Activated naive CD8-positive, alpha-beta T cell treated with anti-CD3 and anti-CD28 coated beads for 36 hours (primary cell): ENCODE measurements at regions not wholly inside any gene's neighbourhood (a gene's known extent, or its start where the extent isn't known, plus 50 kb on each side); places are given as distances from the start of the nearest gene placed in this dataset.

Experiments
- DNase-seq: peaks from one replicate; pipeline ENCODE4 v3.0.0; 2021
- H3K27ac Mint-ChIP-seq: one replicate; pipeline ENCODE4 v1.8.0; 2022; ENCODE audit warnings: mild to moderate bottlenecking, moderate library complexity, mixed read lengths
- H3K27me3 Mint-ChIP-seq: one replicate; pipeline ENCODE4 v1.8.0; 2022; ENCODE audit warnings: mild to moderate bottlenecking, mixed read lengths
- H3K36me3 Mint-ChIP-seq: one replicate; pipeline ENCODE4 v1.8.0; 2021; ENCODE audit warnings: mild to moderate bottlenecking, mixed read lengths
- H3K4me1 Mint-ChIP-seq: one replicate; pipeline ENCODE4 v1.8.0; 2021; ENCODE audit warnings: mixed read lengths
- H3K4me3 Mint-ChIP-seq: one replicate; pipeline ENCODE4 v1.8.0; 2022; ENCODE audit warnings: mild to moderate bottlenecking, moderate library complexity, mixed read lengths
- H3K9me3 Mint-ChIP-seq: one replicate; pipeline ENCODE4 v1.8.0; 2022; ENCODE audit warnings: mixed read lengths

GRCh38 chr2:17188721-17189120 lies 329.5 kb downstream of the RAD51AP2 start:
- no peaks in the 10 kb centered on the region for H3K4me1 Mint-ChIP-seq
- no peak overlapping the region for H3K4me3 Mint-ChIP-seq
- H3K27me3 Mint-ChIP-seq: no peaks in the 10 kb centered on the region
- no peak for DNase-seq
- H3K27ac Mint-ChIP-seq: no peak overlapping the region
- peaks cover 1% of the 10 kb centered on the region for H3K9me3 Mint-ChIP-seq
- H3K36me3 Mint-ChIP-seq: no peaks in the 10 kb centered on the region

- no peaks in the 10 kb centered on the region for H3K4me1 Mint-ChIP-seq
- no peaks in the 10 kb centered on the region for H3K27me3 Mint-ChIP-seq
- H3K9me3 Mint-ChIP-seq: no peaks in the 10 kb centered on the region
- no peak for DNase-seq
- no peak overlapping the region for H3K27ac Mint-ChIP-seq
- no peaks in the 10 kb centered on the region for H3K36me3 Mint-ChIP-seq
- H3K4me3 Mint-ChIP-seq: no peak overlapping the region
These were observed 333.7 kb downstream of the RAD51AP2 start for GRCh38 chr2:17184512-17184911.

DNA sequence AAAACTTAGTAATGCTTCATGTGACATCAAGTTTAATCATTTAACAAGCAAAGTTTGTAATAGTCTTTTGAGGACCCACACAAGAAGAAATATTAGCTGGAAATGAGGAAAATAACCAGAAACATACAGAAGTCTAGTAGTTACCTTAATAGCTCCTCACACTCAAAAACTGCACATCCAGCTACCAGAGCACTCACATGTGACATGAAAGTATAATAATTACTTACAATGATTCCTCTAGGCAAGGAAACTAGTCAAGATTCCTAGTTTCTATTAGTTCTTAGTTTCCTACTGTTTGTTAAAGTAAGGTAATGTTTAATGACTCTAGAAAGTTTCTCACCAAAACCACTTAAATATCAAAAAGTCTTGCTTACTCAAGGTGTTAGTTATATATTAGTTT lies 335.8 kb downstream of the RAD51AP2 start:
- H3K4me3 Mint-ChIP-seq: no peak overlapping the region
- DNase-seq: no peak
- H3K4me1 Mint-ChIP-seq: no peaks in the 10 kb centered on the region
- no peaks in the 10 kb centered on the region for H3K36me3 Mint-ChIP-seq
- H3K27ac Mint-ChIP-seq: no peak overlapping the region
- no peaks in the 10 kb centered on the region for H3K9me3 Mint-ChIP-seq
- H3K27me3 Mint-ChIP-seq: no peaks in the 10 kb centered on the region

- no peaks in the 10 kb centered on the region for H3K4me1 Mint-ChIP-seq
- no peak for DNase-seq
- no peak overlapping the region for H3K4me3 Mint-ChIP-seq
- no peaks in the 10 kb centered on the region for H3K36me3 Mint-ChIP-seq
- no peak overlapping the region for H3K27ac Mint-ChIP-seq
- no peaks in the 10 kb centered on the region for H3K9me3 Mint-ChIP-seq
- H3K27me3 Mint-ChIP-seq: no peaks in the 10 kb centered on the region
These were observed 337.0 kb downstream of the RAD51AP2 start for GRCh38 chr2:17181051-17181752.

- no peak for DNase-seq
These were observed 339.0 kb downstream of the RAD51AP2 start for GRCh38 chr2:17179145-17179808.

DNA sequence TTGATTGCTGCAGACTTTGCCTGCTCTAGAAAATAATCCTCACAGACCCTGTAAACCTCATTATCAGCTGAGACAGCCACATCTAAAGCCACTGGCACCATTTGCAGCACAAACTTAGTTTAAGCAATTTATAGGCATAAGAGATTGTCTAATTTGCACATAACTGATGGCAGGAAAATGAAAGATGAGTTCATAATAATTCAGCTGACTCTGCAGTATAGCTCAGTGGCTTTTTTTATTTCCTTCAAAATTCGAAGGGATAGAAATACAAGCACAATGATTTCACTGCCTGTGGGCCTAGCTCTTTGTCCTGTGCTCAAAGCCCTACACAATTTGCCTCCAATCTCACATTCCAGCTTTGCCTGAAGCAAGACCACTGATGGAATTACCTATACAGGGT lies 341.2 kb downstream of the RAD51AP2 start:
- Mint-ChIP-seq H3K27ac (no peak overlapping the region), H3K27me3 (no peaks in the 10 kb centered on the region), H3K4me3 (no peak overlapping the region), H3K9me3 (no peaks in the 10 kb centered on the region), H3K36me3 (no peaks in the 10 kb centered on the region), H3K4me1 (no peaks in the 10 kb centered on the region)
- no peak for DNase-seq

More at GRCh38 chr2:17179145-17179808, 339.0 kb downstream of the RAD51AP2 start:
- Mint-ChIP-seq H3K27me3 (no peaks in the 10 kb centered on the region), H3K9me3 (no peaks in the 10 kb centered on the region), H3K36me3 (no peaks in the 10 kb centered on the region), H3K27ac (no peak overlapping the region), H3K4me1 (no peaks in the 10 kb centered on the region), H3K4me3 (no peak overlapping the region)

- H3K4me1 Mint-ChIP-seq: no peaks in the 10 kb centered on the region
- H3K36me3 Mint-ChIP-seq: no peaks in the 10 kb centered on the region
- no peak overlapping the region for H3K4me3 Mint-ChIP-seq
- H3K27ac Mint-ChIP-seq: no peak overlapping the region
- no peaks in the 10 kb centered on the region for H3K9me3 Mint-ChIP-seq
- no peaks in the 10 kb centered on the region for H3K27me3 Mint-ChIP-seq
- DNase-seq: no peak
These were observed 346.7 kb downstream of the RAD51AP2 start for GRCh38 chr2:17171446-17172049.

- no peaks in the 10 kb centered on the region for H3K36me3 Mint-ChIP-seq
- no peaks in the 10 kb centered on the region for H3K27me3 Mint-ChIP-seq
- no peak overlapping the region for H3K27ac Mint-ChIP-seq
- H3K4me3 Mint-ChIP-seq: no peak overlapping the region
- no peaks in the 10 kb centered on the region for H3K9me3 Mint-ChIP-seq
- no peak for DNase-seq
- no peaks in the 10 kb centered on the region for H3K4me1 Mint-ChIP-seq
These were observed 351.7 kb downstream of the RAD51AP2 start for GRCh38 chr2:17166506-17166905.

GRCh38 chr2:17164550-17164949 lies 353.7 kb downstream of the RAD51AP2 start:
- no peaks in the 10 kb centered on the region for H3K4me1 Mint-ChIP-seq
- no peak for DNase-seq
- no peaks in the 10 kb centered on the region for H3K36me3 Mint-ChIP-seq
- H3K27ac Mint-ChIP-seq: no peak overlapping the region
- H3K27me3 Mint-ChIP-seq: no peaks in the 10 kb centered on the region
- no peaks in the 10 kb centered on the region for H3K9me3 Mint-ChIP-seq
- no peak overlapping the region for H3K4me3 Mint-ChIP-seq

GRCh38 chr2:17163638-17164037 lies 354.6 kb downstream of the RAD51AP2 start:
- Mint-ChIP-seq H3K36me3 (no peaks in the 10 kb centered on the region), H3K4me1 (no peaks in the 10 kb centered on the region), H3K9me3 (no peaks in the 10 kb centered on the region), H3K4me3 (no peak overlapping the region), H3K27me3 (no peaks in the 10 kb centered on the region), H3K27ac (no peak overlapping the region)
- DNase-seq: no peak

- no peaks in the 10 kb centered on the region for H3K4me1 Mint-ChIP-seq
- no peaks in the 10 kb centered on the region for H3K27me3 Mint-ChIP-seq
- H3K4me3 Mint-ChIP-seq: no peak overlapping the region
- no peaks in the 10 kb centered on the region for H3K36me3 Mint-ChIP-seq
- H3K9me3 Mint-ChIP-seq: no peaks in the 10 kb centered on the region
- H3K27ac Mint-ChIP-seq: no peak overlapping the region
- DNase-seq: no peak
These were observed 355.5 kb downstream of the RAD51AP2 start for GRCh38 chr2:17162713-17163112.

DNA sequence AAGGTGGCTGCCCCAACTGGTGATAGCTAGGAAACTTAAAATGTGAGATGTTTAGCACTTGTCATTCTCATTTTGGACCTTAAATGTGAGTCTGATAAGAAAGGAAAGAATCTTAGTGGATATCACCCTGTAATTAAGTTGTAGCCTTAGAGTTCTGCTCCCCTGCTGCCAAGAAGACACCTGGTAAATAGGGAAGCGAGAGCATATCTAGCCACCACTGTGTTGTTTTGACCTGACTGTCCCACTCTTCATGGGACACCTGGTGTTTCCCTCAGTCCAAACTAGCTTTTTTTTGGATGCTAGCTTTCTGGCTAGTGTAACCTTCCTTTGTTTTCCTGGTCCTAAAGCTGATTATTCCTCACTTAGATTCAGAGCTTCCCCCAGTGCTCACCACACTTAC lies 357.6 kb downstream of the RAD51AP2 start:
- no peaks in the 10 kb centered on the region for H3K9me3 Mint-ChIP-seq
- no peak for DNase-seq
- H3K27me3 Mint-ChIP-seq: no peaks in the 10 kb centered on the region
- no peak overlapping the region for H3K27ac Mint-ChIP-seq
- no peaks in the 10 kb centered on the region for H3K4me1 Mint-ChIP-seq
- no peak overlapping the region for H3K4me3 Mint-ChIP-seq
- no peaks in the 10 kb centered on the region for H3K36me3 Mint-ChIP-seq

DNA sequence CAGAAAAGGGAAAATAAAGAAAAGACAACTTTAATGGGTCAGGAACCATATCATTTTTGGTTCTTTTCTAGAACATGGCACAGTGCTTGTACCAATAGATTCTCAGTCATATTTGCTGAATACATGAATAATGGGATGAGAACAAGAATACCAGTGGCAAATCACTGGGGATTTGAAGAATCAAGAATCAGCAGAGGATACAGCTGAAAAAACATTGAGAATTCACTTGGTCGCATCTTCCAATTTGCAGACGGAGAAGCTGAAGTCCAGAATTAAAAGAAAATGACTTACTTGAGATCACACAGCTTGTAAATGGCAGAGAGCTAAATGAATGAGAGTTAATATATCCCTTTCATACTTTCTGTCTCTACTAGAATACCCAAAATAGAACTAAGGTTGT lies 362.2 kb downstream of the RAD51AP2 start:
- H3K36me3 Mint-ChIP-seq: no peaks in the 10 kb centered on the region
- H3K9me3 Mint-ChIP-seq: no peaks in the 10 kb centered on the region
- no peak overlapping the region for H3K4me3 Mint-ChIP-seq

GRCh38 chr2:17149945-17150344 lies 368.3 kb downstream of the RAD51AP2 start:
- Mint-ChIP-seq H3K36me3 (no peaks in the 10 kb centered on the region), H3K27me3 (no peaks in the 10 kb centered on the region), H3K27ac (no peak overlapping the region), H3K4me3 (no peak overlapping the region), H3K9me3 (no peaks in the 10 kb centered on the region), H3K4me1 (no peaks in the 10 kb centered on the region)
- DNase-seq: no peak

More for the DNA sequence above, 362.2 kb downstream of the RAD51AP2 start:
- Mint-ChIP-seq H3K4me1 (no peaks in the 10 kb centered on the region), H3K27ac (no peak overlapping the region), H3K27me3 (no peaks in the 10 kb centered on the region)
- no peak for DNase-seq

DNA sequence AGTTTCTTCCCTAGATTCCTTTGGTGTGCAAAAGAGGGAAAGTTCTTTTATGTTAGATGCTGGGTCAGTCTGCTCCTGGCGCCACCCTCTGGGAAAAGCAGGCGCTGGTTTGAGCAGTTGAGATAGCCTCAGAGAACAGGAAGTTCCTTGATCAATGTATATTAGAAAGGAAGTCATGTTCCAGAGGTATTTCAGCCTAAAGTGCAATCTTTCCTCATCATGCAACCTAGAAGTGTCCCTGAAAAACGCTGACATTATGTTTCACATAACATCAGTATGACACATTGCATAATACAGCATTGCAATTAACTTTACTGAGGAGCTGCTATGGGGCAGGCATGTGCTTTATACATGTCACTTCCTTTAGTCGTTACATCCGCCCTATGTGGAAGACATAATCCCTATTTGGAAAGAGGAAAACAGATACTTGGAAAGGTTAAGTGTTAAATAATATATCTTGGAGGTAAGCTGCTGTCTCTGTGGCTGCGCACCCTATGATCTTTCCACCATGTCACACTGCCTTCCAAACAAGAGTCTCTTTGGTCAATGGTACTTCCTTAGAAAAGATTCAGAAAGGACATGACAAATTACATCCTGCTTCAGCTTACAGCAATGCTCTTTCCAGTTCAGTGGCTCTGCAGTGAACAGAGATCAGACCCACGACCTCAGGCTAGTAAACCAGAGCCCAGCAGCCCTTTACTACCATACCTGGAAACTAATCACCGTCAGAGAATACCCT lies 369.7 kb downstream of the RAD51AP2 start:
- no peak overlapping the region for H3K4me3 Mint-ChIP-seq
- H3K9me3 Mint-ChIP-seq: no peaks in the 10 kb centered on the region
- no peaks in the 10 kb centered on the region for H3K4me1 Mint-ChIP-seq
- no peaks in the 10 kb centered on the region for H3K36me3 Mint-ChIP-seq
- H3K27ac Mint-ChIP-seq: no peak overlapping the region
- no peaks in the 10 kb centered on the region for H3K27me3 Mint-ChIP-seq
- DNase-seq: no peak
